ENCODE measurements at regions not wholly inside any gene's neighbourhood (a gene's known extent, or its start where the extent isn't known, plus 50 kb on each side); places are given as distances from the start of the nearest gene placed in this dataset.
"Not testable (repeated sequence)": the region's sequence is repeated elsewhere in the genome, so short reads cannot be mapped to it uniquely, and the experiment has no call there.

DNA sequence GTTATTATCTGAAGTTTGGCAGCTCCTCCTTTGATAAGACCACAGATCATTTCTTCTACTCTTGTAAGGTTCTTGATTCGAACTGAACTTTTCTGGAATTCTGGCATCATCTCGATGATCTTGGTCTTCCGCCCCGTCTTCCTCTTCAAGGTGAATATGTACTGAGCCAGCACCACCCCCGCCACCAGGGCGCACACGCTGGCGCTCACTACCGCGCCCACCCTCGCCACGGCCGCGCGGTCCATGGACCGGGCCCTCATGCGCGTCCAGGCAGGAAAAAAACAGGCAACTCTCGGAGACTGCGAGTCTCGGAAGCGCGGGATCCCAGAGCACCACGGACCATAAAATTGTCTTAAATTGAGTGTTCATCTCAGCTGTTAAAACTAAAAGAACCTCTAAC is 458.4 kb upstream of the NDST3 start:
- POLR2A ChIA-PET = no interaction called here
- Mint-ChIP-seq H3K4me1 (ENCODE audit: insufficient read depth, unreplicated experiment) (no peaks in the 10 kb centered on the region), H3K9me3 (ENCODE audit: unreplicated experiment) (no peaks in the 10 kb centered on the region), H3K27me3 (ENCODE audit: insufficient read depth, unreplicated experiment) (no peaks in the 10 kb centered on the region), H3K4me3 (ENCODE audit: unreplicated experiment) (no peak overlapping the region), H3K27ac (ENCODE audit: low read depth, unreplicated experiment) (no peak overlapping the region), H3K36me3 (ENCODE audit: insufficient read depth, unreplicated experiment) (peaks cover 6% of the 10 kb centered on the region)
- TF ChIP-seq CTCF (IDR thresholded peaks at IDR 0.05; ENCODE audit: unreplicated experiment) = no peak
- BruUV-seq (replicated peaks) = no TSS peak
- intact Hi-C loops (cut with micrococcal nuclease) = no loop called here
- CTCF ChIA-PET = interaction anchor here (0.6 kb wide), 1 partner anchor 1103 kb away, joined by 4 read pairs; no protein-coding TSS in a partner anchor
- DNase-seq (ENCODE audit: unreplicated experiment) = no peak

GRCh38 chr4:117577686-117578311 is 456.5 kb upstream of the NDST3 start:
- no peak for DNase-seq (ENCODE audit: unreplicated experiment)
- BruUV-seq (replicated peaks) = no TSS peak
- H3K4me1 Mint-ChIP-seq (ENCODE audit: insufficient read depth, unreplicated experiment) = no peaks in the 10 kb centered on the region
- H3K4me3 Mint-ChIP-seq (ENCODE audit: unreplicated experiment) = no peak overlapping the region
- no peaks in the 10 kb centered on the region for H3K9me3 Mint-ChIP-seq (ENCODE audit: unreplicated experiment)
- no peak overlapping the region for H3K27ac Mint-ChIP-seq (ENCODE audit: low read depth, unreplicated experiment)
- intact Hi-C loops (cut with micrococcal nuclease) = no loop called here
- ChIA-PET CTCF (interaction anchor here (1.2 to 1.3 kb wide), 2 partner anchors 19 to 456 kb away, joined by 3 read pairs; no protein-coding TSS in a partner anchor), POLR2A (no interaction called here)
- no peak for TF ChIP-seq CTCF (IDR thresholded peaks at IDR 0.05; ENCODE audit: unreplicated experiment)
- peaks cover 6% of the 10 kb centered on the region for H3K36me3 Mint-ChIP-seq (ENCODE audit: insufficient read depth, unreplicated experiment)
- H3K27me3 Mint-ChIP-seq (ENCODE audit: insufficient read depth, unreplicated experiment) = no peaks in the 10 kb centered on the region

- Mint-ChIP-seq H3K4me1 (ENCODE audit: insufficient read depth, unreplicated experiment) (no peaks in the 10 kb centered on the region), H3K4me3 (ENCODE audit: unreplicated experiment) (no peak overlapping the region), H3K9me3 (ENCODE audit: unreplicated experiment) (no peaks in the 10 kb centered on the region), H3K27me3 (ENCODE audit: insufficient read depth, unreplicated experiment) (no peaks in the 10 kb centered on the region), H3K36me3 (ENCODE audit: insufficient read depth, unreplicated experiment) (no peaks in the 10 kb centered on the region), H3K27ac (ENCODE audit: low read depth, unreplicated experiment) (no peak overlapping the region)
- intact Hi-C loops (cut with micrococcal nuclease) = no loop called here
- TF ChIP-seq CTCF (IDR thresholded peaks at IDR 0.05; ENCODE audit: unreplicated experiment) = no peak
- CTCF ChIA-PET = no interaction called here
- POLR2A ChIA-PET = no interaction called here
- no TSS peak for BruUV-seq (replicated peaks)
- DNase-seq (ENCODE audit: unreplicated experiment) = no peak
Measured at GRCh38 chr4:117588771-117589170, 445.5 kb upstream of the NDST3 start.

DNA sequence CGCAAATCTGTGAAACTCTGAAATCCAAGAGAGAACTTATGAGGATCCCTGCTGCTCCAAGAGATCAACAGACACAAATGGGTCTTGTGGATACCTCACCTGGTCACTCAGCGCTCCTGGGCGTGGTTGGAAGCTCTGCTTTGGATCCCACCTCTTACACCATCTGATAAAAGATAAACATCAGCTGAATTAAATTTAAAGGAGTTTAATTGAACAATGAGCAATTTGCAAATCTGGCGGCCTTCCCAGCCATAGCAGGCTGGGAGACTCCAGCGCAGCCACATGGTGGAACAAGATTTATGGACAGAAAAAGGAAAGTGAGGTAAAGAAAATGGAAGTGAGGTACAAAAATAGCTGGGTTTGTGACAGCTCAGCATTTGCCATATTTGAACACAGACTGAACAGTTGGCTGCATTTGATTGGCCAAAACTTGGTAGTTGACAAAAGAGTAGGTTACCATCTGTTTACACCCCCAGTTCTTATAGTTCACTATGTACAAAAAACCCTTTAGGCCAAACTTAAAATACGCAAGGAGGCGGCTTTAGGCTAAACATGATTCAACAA is 437.3 kb upstream of the NDST3 start:
- POLR2A ChIA-PET = no interaction called here
- Mint-ChIP-seq H3K27ac (ENCODE audit: low read depth, unreplicated experiment) (no peak overlapping the region), H3K4me3 (ENCODE audit: unreplicated experiment) (no peak overlapping the region), H3K36me3 (ENCODE audit: insufficient read depth, unreplicated experiment) (no peaks in the 10 kb centered on the region), H3K4me1 (ENCODE audit: insufficient read depth, unreplicated experiment) (no peaks in the 10 kb centered on the region), H3K27me3 (ENCODE audit: insufficient read depth, unreplicated experiment) (no peaks in the 10 kb centered on the region), H3K9me3 (ENCODE audit: unreplicated experiment) (no peaks in the 10 kb centered on the region)
- DNase-seq (ENCODE audit: unreplicated experiment) = no peak
- TF ChIP-seq CTCF (IDR thresholded peaks at IDR 0.05; ENCODE audit: unreplicated experiment) = no peak
- intact Hi-C loops (cut with micrococcal nuclease) = no loop called here
- BruUV-seq (replicated peaks) = no TSS peak
- CTCF ChIA-PET = no interaction called here

GRCh38 chr4:117599393-117599792 is 434.9 kb upstream of the NDST3 start:
- DNase-seq (ENCODE audit: unreplicated experiment); H3K36me3 Mint-ChIP-seq (ENCODE audit: insufficient read depth, unreplicated experiment); H3K27me3 Mint-ChIP-seq (ENCODE audit: insufficient read depth, unreplicated experiment); H3K27ac Mint-ChIP-seq (ENCODE audit: low read depth, unreplicated experiment); H3K4me1 Mint-ChIP-seq (ENCODE audit: insufficient read depth, unreplicated experiment); intact Hi-C loops (cut with micrococcal nuclease); H3K4me3 Mint-ChIP-seq (ENCODE audit: unreplicated experiment); BruUV-seq (replicated peaks); H3K9me3 Mint-ChIP-seq (ENCODE audit: unreplicated experiment); POLR2A ChIA-PET: not testable (repeated sequence)
- CTCF ChIA-PET = interaction anchor here (0.5 kb wide), 1 partner anchor 379 kb away, joined by 4 read pairs; no protein-coding TSS in a partner anchor

DNA sequence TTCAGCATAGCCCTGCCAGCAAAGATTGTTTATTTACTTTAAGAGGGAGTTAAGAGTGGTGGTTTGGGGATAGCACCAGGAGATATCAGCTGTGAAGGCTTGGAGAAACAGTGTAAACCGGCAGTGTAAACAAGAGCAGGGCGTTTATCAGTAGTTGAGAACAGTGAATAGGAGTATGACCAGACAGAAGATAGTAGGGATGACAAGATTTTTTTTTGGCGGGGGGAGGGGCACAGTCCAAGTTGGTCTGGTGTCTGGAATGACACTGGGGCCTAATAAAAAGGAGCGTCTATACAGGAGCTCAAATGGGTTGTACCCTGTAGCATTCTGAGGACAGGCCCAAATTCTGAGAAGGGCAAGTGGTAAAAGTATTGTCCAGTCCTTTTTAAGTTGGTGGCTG is 433.4 kb upstream of the NDST3 start:
- POLR2A ChIA-PET; DNase-seq (ENCODE audit: unreplicated experiment); H3K4me1 Mint-ChIP-seq (ENCODE audit: insufficient read depth, unreplicated experiment); CTCF ChIA-PET; H3K9me3 Mint-ChIP-seq (ENCODE audit: unreplicated experiment); H3K27ac Mint-ChIP-seq (ENCODE audit: low read depth, unreplicated experiment); BruUV-seq (replicated peaks); H3K4me3 Mint-ChIP-seq (ENCODE audit: unreplicated experiment); H3K36me3 Mint-ChIP-seq (ENCODE audit: insufficient read depth, unreplicated experiment); intact Hi-C loops (cut with micrococcal nuclease); H3K27me3 Mint-ChIP-seq (ENCODE audit: insufficient read depth, unreplicated experiment): not testable (repeated sequence)

Measured in MCF 10A (cell line).